ENCODE measurements at regions not wholly inside any gene's neighbourhood (a gene's known extent, or its start where the extent isn't known, plus 50 kb on each side); places are given as distances from the start of the nearest gene placed in this dataset.

- TF ChIP-seq CTCF (IDR thresholded peaks at IDR 0.05; ENCODE audit: low read depth, low read length), result no peak
- TF ChIP-seq EZH2phosphoT487 (IDR thresholded peaks at IDR 0.05; ENCODE audit: low read depth), result no peak
These were observed 267.9 kb upstream of the KLF3 start for GRCh38 chr4:38396091-38396490.
